CD4-positive, alpha-beta T cell treated with Interleukin-4 for 1 hour (primary cell): ENCODE measurements at regions not wholly inside any gene's neighbourhood (a gene's known extent, or its start where the extent isn't known, plus 50 kb on each side); places are given as distances from the start of the nearest gene placed in this dataset.

ENCODE experiments used
- DNase-seq, 2 donors: peaks; one replicate each; pipeline ENCODE4 v3.0.0-alpha.2; 2020 to 2022

DNA sequence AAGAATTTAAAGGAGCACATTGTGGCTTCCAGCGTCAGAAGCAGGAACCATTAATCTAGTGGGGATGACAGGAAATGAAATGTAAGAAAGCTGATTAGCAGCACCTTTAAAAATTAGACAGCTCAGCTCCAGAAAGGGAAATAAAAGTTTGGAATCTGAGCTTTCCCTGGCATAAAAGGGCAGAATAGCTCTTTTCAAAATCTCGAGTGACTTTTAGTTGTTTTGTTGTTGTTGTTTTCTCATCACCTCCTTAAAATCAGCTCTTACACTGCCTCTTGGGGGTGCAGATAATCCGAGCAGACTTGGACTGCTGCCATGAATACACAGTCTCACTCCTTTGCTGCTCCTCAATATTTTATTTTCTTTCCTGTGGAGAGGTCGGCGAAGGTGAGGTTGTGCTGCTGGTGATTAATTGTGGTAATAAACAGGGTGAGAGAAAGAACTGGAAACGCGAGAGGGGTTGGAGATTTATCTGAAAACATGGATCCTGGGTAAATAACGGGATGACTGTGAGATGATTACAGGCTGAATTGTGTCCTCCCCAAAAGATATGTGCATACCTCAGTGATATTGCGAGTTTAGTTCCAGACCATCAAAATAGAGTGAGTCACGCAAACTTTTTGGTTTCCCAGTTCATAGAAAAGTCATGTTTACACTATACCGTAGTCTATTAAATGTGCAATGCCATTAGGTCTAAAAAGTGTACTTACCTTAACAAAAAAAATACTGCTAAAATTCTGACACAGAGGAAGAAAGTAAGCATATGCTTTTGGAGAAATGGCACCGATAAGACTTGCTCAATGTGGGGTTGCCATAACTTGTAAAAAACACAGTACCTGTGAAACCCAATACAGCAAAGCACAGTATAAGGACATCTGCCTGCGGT is 787.7 kb downstream of the UQCRFS1 start:
- DNase-seq = no peak

DNA sequence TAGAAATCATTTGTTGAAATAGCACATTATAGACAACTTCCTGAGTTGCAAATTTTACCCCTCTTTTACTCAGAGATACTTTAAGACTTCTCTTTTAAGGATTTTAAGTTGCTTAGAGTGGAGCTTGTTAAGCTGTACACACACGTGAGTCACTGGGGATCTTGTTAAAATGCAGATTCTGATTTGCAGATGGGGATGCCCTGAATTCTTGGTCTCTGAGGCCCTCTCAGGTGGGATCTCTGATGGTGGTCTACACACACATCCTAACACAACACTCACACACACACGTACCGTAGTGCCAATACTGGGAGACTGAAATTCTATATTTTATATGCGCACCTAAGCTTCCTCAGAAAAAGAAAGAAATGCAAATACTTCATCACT is 788.3 kb downstream of the UQCRFS1 start:
- no peak for DNase-seq

DNA sequence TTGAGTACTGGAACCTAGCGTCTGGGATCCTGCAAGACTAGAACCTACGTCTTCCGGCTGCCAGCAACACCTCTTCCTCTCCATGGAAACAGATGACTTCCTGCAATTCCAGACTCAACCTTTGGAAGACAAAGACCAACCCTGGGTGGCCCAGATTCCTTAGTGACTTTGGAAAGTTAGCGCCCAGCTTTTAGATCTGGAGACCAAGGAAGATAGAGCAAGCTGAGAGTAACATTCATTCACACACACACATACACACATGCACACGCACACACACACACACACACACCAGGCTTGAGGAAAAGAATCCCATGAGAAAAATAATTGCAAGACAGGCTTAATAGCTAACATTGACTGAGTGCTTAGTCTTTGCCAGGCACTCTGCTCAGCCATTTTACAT is 788.9 kb downstream of the UQCRFS1 start:
- no peak for DNase-seq

- DNase-seq = no peak
Observed at GRCh38 chr19:28422791-28423650, 789.9 kb downstream of the UQCRFS1 start.

GRCh38 chr19:28422046-28422445 is 790.9 kb downstream of the UQCRFS1 start:
- DNase-seq = no peak

DNA sequence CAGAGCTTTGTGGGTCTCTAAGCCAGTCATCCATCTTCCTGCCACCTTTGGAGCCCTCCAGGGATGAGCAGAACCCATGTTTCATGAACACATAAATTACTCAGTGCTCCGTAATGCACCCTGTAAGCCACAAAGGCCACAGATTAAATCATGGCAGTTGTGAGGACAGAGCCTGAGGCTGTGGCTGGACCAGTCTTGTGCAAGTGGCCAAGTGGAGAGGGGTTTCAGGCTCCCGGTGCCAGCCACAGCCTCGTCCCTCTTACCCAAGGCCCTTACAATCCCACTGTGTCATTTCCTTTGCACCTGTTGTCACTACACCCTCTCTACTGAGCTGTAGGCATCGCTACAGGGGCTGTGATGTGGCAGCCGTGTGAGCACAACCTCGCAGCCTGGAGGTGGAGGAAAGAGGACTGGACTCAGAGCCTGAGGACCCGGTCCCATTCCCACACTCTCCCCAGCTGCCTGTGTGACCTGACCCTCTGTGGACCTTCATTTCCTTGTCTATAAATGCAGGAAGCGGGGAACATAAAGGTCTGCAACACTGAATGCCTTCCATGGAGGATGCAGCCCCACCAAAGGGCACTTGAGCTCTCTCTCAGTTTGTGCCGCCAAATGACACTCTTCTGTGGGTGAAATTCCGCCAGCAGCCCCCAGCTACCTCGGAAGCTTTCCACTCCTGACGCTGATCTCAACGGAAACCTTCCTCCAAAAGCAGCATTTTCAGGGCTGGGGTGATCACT is 792.0 kb downstream of the UQCRFS1 start:
- no peak for DNase-seq

DNA sequence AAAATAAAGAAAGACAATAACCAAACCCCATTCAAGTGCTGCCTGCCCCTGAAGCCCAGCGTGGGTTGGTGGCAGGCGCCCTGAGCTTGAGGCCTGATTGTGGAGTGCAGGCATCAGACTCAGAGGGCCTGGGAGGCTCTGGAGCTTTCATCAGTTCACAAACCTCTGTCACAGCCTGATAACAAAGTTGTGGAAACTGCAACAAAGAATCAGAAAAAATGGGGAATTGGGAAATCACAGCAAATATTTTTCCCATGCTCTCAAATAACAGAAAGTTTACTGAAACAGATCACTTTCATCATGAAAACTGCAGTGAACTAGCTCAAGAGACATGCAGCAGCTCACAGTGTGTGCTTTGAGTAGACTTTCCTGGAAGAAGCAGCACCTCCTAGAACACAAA is 793.6 kb downstream of the UQCRFS1 start:
- no peak for DNase-seq

DNA sequence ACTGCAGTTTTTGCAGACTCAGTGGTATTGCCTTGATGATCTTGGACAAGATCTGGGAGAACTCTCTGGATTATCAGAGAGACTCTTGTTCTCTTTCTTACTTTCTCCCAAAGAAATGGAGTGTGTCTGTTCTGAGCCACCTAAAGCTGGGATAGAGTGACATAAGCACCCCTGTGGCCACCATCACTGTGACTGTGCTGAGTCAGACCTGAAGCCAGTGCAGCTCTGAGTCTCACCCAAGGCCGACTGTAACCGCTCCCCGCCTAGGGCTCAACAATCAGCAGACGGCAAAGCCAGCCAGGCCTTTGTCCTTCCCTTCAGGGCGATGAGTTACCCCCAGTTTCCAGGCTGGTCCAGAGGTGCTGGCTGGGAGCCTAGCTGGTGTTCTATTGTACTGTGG is 795.6 kb downstream of the UQCRFS1 start:
- DNase-seq = no peak

- DNase-seq = no peak
Observed at GRCh38 chr19:28416245-28416644, 796.7 kb downstream of the UQCRFS1 start.

GRCh38 chr19:28414748-28415147 is 798.2 kb downstream of the UQCRFS1 start:
- DNase-seq = no peak

DNA sequence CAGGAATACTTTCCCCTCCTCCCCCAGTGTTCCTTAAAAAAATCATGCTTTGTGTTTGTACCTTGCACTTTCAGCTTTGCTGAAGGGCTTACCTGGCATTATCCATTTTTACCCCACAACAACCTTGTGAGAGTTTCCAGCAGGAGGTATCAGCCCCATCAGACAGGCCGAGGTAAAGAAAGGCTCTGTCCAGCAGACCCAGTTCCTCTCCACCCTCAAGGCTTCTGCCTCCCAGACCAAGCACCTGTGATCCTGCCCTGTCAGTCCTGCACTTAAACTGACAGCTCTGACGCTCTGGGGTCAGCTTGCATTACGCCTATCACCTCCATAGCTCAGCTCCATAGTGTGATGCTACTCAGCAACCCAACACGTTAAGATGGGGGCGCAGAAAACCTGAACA is 803.1 kb downstream of the UQCRFS1 start:
- no peak for DNase-seq

DNA sequence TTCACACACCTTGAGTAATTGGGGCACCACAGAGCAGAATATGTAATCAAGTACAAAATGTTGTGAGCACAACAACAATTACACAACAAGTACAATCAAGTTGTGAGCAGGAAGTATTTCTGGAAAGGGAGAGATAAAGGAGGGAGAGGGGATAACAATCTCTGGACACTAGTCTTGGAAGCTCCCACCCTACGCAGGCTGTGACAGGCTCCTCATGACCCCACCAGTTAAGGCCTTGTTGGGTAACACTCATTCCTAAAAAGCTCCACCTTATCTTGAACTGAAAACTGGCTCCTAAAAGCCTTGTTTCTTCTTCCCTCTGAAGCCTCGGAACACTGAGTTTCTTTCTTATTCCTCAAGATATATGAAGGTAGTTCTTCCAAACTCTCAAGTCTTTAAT is 806.0 kb downstream of the UQCRFS1 start:
- no peak for DNase-seq

- no peak for DNase-seq
Observed at GRCh38 chr19:28405346-28405742, 807.6 kb downstream of the UQCRFS1 start.

- DNase-seq = no peak
Observed at GRCh38 chr19:28404472-28404871, 808.5 kb downstream of the UQCRFS1 start.

DNA sequence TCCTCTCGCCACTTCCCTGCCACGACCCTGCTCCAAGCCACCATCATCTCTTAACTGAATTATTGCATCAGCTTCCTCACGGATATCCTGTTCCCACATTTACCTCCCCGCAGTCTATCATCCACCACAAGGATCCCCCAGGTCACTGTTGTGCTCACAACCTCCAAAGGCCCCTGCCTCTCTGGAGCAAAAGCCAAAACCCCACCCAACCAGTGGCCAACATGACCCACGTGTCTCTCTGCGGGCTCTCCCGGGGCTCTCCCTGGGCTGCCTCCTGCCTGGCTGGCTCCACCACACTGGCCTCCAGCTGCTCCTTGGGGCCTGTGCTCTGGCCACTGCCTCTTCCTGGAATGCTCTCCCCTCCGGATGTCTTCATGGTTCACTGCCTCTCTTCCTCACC is 809.3 kb downstream of the UQCRFS1 start:
- DNase-seq = no peak

DNA sequence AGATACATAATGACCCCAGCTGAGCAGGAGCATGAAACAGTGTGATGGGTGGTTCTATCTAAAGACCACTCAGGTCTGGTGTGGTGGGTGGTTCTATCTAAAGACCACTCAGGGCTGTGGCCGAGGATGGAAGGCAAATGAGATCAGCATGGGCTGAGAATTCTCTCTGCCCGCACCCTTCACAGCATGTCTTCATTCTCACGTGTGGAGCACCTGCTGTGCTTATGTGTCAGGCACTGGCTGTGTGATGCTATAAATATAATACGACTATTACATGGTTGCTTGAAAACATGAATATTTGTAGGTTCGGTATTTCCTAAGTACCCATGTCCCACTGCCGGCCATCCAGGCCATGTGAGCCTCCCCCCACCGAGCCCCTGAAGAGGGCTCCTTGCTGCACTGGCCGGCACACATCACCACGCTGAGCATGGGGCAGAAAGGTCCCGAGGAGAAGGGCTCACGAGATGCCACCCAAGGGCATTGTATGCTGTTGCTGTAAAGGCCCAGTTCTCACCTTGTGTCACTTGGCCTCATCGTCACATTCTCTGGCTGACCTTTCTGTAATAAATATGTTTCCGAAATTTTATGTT is 810.2 kb downstream of the UQCRFS1 start:
- no peak for DNase-seq

GRCh38 chr19:28401739-28402424 is 811.1 kb downstream of the UQCRFS1 start:
- DNase-seq = no peak

DNA sequence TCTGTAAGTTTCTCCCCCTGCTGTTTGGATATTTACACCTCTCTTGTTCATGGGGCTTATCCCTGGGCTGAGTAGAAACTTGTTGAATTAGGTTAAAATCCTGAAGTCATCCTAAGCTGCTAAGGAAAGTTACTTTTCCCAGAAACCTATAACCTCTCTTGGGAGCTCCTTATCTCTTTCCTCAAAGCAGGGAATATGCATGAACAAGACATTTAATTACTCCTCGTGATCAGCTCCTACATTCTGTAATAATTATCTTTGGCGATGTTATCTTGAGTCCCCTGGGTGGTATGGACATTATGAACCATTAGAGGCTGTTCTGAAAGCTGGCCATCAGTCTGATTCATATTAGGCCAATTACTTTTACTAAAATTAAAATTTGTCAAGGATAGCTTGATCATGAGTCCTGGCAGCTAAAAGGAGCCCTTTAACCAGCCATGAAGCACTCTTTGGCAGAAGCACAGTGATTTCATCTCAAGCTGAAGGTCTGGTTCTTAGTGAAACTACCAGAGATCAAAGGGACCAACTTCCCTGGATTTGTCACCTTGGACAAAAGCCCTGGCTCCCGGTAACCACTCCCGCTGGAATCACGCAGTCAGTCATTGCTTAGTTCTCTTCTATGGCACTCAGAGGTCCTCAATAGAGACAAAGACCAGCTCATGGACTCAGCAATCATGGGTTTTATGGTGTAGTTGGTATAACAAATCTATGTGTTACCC is 811.8 kb downstream of the UQCRFS1 start:
- DNase-seq = no peak

DNA sequence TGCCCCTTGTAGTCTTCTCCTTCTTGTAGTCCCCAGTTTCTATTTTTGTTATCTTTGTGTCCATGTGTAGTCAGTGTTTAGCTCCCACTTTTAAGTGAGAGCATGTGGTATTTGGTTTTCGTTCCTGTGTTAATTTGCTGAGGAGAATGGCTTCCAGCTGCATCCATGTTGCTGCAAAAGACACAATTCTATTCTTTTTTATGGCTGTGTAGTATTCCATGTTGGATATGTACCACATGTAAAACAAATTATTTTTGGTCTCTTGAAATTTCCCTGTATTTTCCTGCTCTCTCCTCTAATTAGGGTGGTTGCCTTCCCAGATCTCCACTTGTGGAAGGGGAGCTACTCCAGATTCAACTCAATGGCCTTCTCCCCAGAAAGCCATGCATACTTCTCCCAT is 813.8 kb downstream of the UQCRFS1 start:
- DNase-seq = no peak

DNA sequence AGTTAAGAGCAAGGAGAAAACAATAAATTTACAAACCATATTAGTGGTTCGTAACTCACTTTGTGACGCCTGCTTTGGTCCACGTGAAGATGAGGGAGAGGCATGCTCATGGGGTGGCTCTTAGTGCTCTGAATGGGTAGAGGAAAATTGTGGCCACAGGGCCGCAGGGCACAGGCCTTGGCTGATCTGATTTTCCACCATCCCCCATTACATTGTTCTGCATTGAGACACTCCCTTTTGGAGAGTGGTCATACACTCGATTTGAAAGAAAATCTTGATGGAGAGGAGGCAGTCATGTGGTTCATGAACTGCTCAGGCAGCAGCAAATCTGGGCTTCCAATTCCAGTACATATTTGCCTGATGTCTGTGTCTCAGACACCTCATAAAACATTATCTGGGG is 815.2 kb downstream of the UQCRFS1 start:
- no peak for DNase-seq

DNA sequence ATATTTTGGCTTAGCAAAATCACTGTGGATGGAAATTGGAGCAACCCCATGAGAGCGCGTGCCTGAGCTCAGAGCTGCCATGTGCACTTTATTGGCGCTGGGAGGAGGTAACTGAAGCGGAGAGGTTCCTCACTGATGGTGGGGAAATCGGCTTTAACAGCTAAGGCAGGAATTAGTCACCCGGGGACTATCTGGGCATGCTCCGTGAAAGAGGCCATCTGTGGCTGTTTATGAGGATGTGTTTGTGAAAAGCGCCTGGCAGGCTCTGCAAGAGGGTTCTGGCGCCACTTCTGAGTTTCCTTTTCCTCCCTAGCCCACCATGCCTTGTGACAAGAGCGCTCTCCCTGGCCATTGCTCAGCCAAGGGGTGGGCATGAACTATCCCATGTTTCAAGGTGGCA is 815.6 kb downstream of the UQCRFS1 start:
- DNase-seq = no peak
